ENCODE measurements at regions not wholly inside any gene's neighbourhood (a gene's known extent, or its start where the extent isn't known, plus 50 kb on each side); places are given as distances from the start of the nearest gene placed in this dataset.

DNA sequence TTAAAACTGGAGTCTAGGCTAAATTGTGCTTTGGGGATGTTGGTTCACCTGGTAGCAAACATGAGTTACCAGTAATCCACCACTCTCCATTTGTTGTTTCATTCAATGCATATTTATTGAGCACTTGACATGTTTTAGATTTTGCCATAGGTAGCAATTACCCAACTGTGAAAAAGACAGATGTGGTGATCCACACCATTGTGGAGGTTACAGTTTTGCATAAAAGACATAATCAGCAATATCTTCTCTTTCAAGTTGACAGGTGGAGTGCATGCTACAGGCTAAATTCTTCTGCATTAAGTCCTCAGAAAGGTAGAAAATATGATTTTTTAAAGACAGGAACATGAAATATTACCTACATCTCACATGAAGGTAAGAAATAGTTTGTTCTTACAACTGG is 143.0 kb upstream of the TSHZ2 start:
- H3K4me1 ChIP-seq = no peaks in the 10 kb centered on the region
- intact Hi-C loops (cut with DNase I) = no loop called here
- DNase-seq (ENCODE audit: low spot score in 2 of 2) = no peak
- no peak overlapping the region for H3K27ac ChIP-seq
- TF ChIP-seq, protein P1, sequence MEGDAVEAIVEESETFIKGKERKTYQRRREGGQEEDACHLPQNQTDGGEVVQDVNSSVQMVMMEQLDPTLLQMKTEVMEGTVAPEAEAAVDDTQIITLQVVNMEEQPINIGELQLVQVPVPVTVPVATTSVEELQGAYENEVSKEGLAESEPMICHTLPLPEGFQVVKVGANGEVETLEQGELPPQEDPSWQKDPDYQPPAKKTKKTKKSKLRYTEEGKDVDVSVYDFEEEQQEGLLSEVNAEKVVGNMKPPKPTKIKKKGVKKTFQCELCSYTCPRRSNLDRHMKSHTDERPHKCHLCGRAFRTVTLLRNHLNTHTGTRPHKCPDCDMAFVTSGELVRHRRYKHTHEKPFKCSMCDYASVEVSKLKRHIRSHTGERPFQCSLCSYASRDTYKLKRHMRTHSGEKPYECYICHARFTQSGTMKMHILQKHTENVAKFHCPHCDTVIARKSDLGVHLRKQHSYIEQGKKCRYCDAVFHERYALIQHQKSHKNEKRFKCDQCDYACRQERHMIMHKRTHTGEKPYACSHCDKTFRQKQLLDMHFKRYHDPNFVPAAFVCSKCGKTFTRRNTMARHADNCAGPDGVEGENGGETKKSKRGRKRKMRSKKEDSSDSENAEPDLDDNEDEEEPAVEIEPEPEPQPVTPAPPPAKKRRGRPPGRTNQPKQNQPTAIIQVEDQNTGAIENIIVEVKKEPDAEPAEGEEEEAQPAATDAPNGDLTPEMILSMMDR (IDR thresholded peaks at IDR 0.05) = no peak
- peaks cover 0 to 4% of the 10 kb centered on the region in 2 donors for H3K9me3 ChIP-seq
- no peaks in the 10 kb centered on the region for H3K36me3 ChIP-seq
- no peaks in the 10 kb centered on the region for H3K27me3 ChIP-seq
- no peak overlapping the region for H3K4me3 ChIP-seq

- Histone ChIP-seq H3K36me3 (no peaks in the 10 kb centered on the region), H3K27ac (no peak overlapping the region), H3K4me3 (no peak overlapping the region), H3K4me1 (no peaks in the 10 kb centered on the region), H3K27me3 (no peaks in the 10 kb centered on the region), H3K9me3 (peaks cover 0 to 4% of the 10 kb centered on the region in 2 donors)
- TF ChIP-seq, protein P1 (IDR thresholded peaks at IDR 0.05) = no peak
- intact Hi-C loops (cut with DNase I) = no loop called here
- no peak for DNase-seq (ENCODE audit: low spot score in 2 of 2)
Measured at GRCh38 chr20:52828199-52828598, 144.0 kb upstream of the TSHZ2 start.

DNA sequence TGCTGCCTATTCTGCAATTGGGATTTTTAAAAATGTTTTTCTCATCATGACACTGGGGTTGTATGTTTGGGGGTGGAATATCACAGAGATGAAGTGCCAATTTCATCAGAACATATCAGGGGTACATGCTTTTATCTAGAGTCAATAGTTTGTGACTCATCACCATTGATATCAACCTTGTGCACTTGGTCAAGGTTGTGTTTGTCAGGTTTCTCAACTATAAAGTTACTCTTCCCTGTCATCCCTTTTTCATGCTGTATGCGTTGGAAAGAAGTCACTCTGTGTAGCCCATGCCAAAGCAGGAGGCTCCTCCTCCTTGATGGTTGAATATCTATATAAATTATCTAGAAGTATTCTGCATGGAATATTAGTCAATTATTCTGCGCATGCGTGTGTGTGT is 145.4 kb upstream of the TSHZ2 start:
- no peak overlapping the region for H3K27ac ChIP-seq
- H3K27me3 ChIP-seq = no peaks in the 10 kb centered on the region
- TF ChIP-seq, protein P1 (IDR thresholded peaks at IDR 0.05) = no peak
- no peak for DNase-seq (ENCODE audit: low spot score in 2 of 2)
- H3K9me3 ChIP-seq = peaks cover 0 to 4% of the 10 kb centered on the region in 2 donors
- H3K4me1 ChIP-seq = no peaks in the 10 kb centered on the region
- no peak overlapping the region for H3K4me3 ChIP-seq
- intact Hi-C loops (cut with DNase I) = no loop called here
- H3K36me3 ChIP-seq = no peaks in the 10 kb centered on the region

DNA sequence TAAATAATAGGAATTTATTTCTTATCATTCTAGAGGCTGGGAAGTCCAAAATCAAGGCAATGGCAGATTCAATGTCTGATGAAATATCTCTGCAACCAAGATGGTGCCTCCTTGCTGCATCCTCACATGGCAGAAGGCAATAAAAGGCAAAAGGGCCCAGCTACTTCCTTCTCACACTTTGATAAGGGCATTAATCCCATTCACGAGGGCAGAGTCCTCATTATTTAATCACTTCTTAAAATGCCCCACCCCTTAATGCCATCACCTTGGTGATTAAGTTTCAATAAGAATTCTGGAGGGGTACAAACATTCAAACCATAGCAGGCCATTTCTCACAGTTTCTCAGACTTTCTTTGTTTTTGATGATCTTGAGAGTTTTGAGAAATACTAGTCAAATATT is 145.8 kb upstream of the TSHZ2 start:
- no peak for DNase-seq (ENCODE audit: low spot score in 2 of 2)
- H3K4me3 ChIP-seq = no peak overlapping the region
- peaks cover 0 to 4% of the 10 kb centered on the region in 2 donors for H3K9me3 ChIP-seq
- no peaks in the 10 kb centered on the region for H3K4me1 ChIP-seq
- TF ChIP-seq, protein P1 (IDR thresholded peaks at IDR 0.05) = no peak
- H3K27me3 ChIP-seq = no peaks in the 10 kb centered on the region
- intact Hi-C loops (cut with DNase I) = no loop called here
- H3K27ac ChIP-seq = no peak overlapping the region
- H3K36me3 ChIP-seq = no peaks in the 10 kb centered on the region

DNA sequence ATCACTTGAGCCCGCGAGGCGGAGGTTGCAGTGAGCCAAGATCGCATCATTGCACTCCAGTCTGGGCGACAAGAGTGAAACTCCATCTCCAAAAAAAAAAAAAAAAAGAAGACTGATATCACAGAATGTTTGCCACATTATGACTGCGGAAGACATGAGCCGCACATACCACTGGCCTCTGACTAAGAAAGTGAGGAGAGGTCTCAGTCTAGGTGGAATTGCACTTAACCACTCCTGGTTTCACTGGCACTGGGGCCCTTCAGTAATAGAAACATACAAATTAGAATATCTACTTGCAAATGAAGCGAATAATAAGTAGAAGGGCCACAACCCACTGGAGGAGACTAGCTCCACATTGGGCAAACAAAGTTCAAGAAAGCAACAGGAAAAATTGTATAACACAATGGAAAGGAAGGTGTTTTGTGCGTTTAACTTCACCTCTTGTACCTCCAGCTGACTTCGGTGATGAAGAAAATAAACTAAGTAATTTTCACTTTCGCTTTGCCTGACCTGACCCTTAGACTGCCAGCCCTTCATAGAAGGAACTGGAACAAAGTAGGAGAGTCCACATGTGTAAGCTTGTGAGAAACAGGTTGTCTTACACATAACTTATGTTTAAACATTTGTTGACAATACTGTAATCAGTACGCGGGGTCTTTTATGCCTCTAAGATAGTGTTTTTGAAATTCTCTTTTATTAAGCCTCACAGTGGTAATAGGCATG is 147.5 kb upstream of the TSHZ2 start:
- TF ChIP-seq, protein P1 (IDR thresholded peaks at IDR 0.05) = no peak
- H3K27ac ChIP-seq = no peak overlapping the region
- no peaks in the 10 kb centered on the region for H3K27me3 ChIP-seq
- H3K9me3 ChIP-seq = no peaks in the 10 kb centered on the region
- H3K4me3 ChIP-seq = no peak overlapping the region
- no peaks in the 10 kb centered on the region for H3K36me3 ChIP-seq
- intact Hi-C loops (cut with DNase I) = no loop called here
- no peaks in the 10 kb centered on the region for H3K4me1 ChIP-seq
- no peak for DNase-seq (ENCODE audit: low spot score in 2 of 2)

- Histone ChIP-seq H3K36me3 (no peaks in the 10 kb centered on the region), H3K27me3 (no peaks in the 10 kb centered on the region), H3K4me1 (no peaks in the 10 kb centered on the region), H3K4me3 (no peak overlapping the region), H3K27ac (no peak overlapping the region), H3K9me3 (no peaks in the 10 kb centered on the region)
- DNase-seq (ENCODE audit: low spot score in 2 of 2) = no peak
- intact Hi-C loops (cut with DNase I) = no loop called here
- TF ChIP-seq, protein P1 (IDR thresholded peaks at IDR 0.05) = no peak
Measured at GRCh38 chr20:52823303-52823702, 148.9 kb upstream of the TSHZ2 start.

Data from ascending aorta (tissue), 2 donors.